ENCODE measurements at regions not wholly inside any gene's neighbourhood (a gene's known extent, or its start where the extent isn't known, plus 50 kb on each side); places are given as distances from the start of the nearest gene placed in this dataset.

GRCh38 chr10:36301539-36301938 lies 659.4 kb upstream of the FZD8 start:
- Histone ChIP-seq H3K4me1 (ENCODE audit: control insufficient read depth in 1 of 2, extremely low read depth in 1 of 2, insufficient read depth in 2 of 2, low read length in 2 of 2) (no peaks in the 10 kb centered on the region), H3K27me3 (replicated peaks in 1 of 2; ENCODE audit: control insufficient read depth in 2 of 2, extremely low read depth in 1 of 2, insufficient read depth in 2 of 2, low read length in 1 of 2) (no peaks in the 10 kb centered on the region), H3K36me3 (ENCODE audit: control insufficient read depth in 2 of 2, extremely low read depth in 1 of 2, insufficient read depth in 1 of 2, low read length in 1 of 2) (no peaks in the 10 kb centered on the region), H3K4me3 (ENCODE audit: control insufficient read depth in 1 of 2, extremely low read depth in 1 of 2, low read length in 1 of 2) (no peak overlapping the region), H3K9me3 (no peaks in the 10 kb centered on the region), H3K27ac (ENCODE audit: low read length) (no peak overlapping the region)
- H3K4me3 Mint-ChIP-seq: no peak overlapping the region
- no peaks in the 10 kb centered on the region for H3K36me3 Mint-ChIP-seq
- no peak for DNase-seq
- H3K27ac Mint-ChIP-seq: no peak overlapping the region
- peaks cover 4 to 9% (median 9%) of the 10 kb centered on the region in 3 donors for H3K9me3 Mint-ChIP-seq
- ChIA-PET POLR2A (no interaction called here), CTCF (no interaction called here)
- WGBS (ENCODE audit: insufficient coverage): no CpG with 5 or more reads among the region's 1 CpG
- no peaks in the 10 kb centered on the region for H3K4me1 Mint-ChIP-seq
- no peak for ATAC-seq (replicated peaks in 1 of 4)
- H3K27me3 Mint-ChIP-seq: no peaks in the 10 kb centered on the region

- no peak overlapping the region for H3K27ac ChIP-seq (ENCODE audit: low read length)
- ATAC-seq (replicated peaks in 1 of 4): no peak
- POLR2A ChIA-PET: no interaction called here
- no peaks in the 10 kb centered on the region for H3K4me1 Mint-ChIP-seq
- WGBS (ENCODE audit: insufficient coverage): 90% methylated on average over 2 of the region's 2 CpGs
- H3K4me3 Mint-ChIP-seq: no peak overlapping the region
- H3K27me3 ChIP-seq (replicated peaks in 1 of 2; ENCODE audit: control insufficient read depth in 2 of 2, extremely low read depth in 1 of 2, insufficient read depth in 2 of 2, low read length in 1 of 2): no peaks in the 10 kb centered on the region
- H3K4me1 ChIP-seq (ENCODE audit: control insufficient read depth in 1 of 2, extremely low read depth in 1 of 2, insufficient read depth in 2 of 2, low read length in 2 of 2): no peaks in the 10 kb centered on the region
- H3K36me3 Mint-ChIP-seq: no peaks in the 10 kb centered on the region
- H3K27me3 Mint-ChIP-seq: no peaks in the 10 kb centered on the region
- CTCF ChIA-PET: no interaction called here
- no peaks in the 10 kb centered on the region for H3K36me3 ChIP-seq (ENCODE audit: control insufficient read depth in 2 of 2, extremely low read depth in 1 of 2, insufficient read depth in 1 of 2, low read length in 1 of 2)
- H3K9me3 ChIP-seq: no peaks in the 10 kb centered on the region
- no peak overlapping the region for H3K27ac Mint-ChIP-seq
- no peak overlapping the region for H3K4me3 ChIP-seq (ENCODE audit: control insufficient read depth in 1 of 2, extremely low read depth in 1 of 2, low read length in 1 of 2)
- H3K9me3 Mint-ChIP-seq: peaks cover 3 to 9% (median 9%) of the 10 kb centered on the region in 3 donors
- DNase-seq: no peak
Observed at GRCh38 chr10:36301139-36301538, 659.0 kb upstream of the FZD8 start.

- H3K27me3 Mint-ChIP-seq: no peaks in the 10 kb centered on the region
- H3K4me3 Mint-ChIP-seq: no peak overlapping the region
- CTCF ChIA-PET: interaction anchor here in 1 of 2 donors (0.7 kb wide), 1 partner anchor 683 kb away, joined by 7 read pairs; no protein-coding TSS in a partner anchor
- no peaks in the 10 kb centered on the region for H3K4me1 ChIP-seq (ENCODE audit: control insufficient read depth in 1 of 2, extremely low read depth in 1 of 2, insufficient read depth in 2 of 2, low read length in 2 of 2)
- no peaks in the 10 kb centered on the region for H3K27me3 ChIP-seq (replicated peaks in 1 of 2; ENCODE audit: control insufficient read depth in 2 of 2, extremely low read depth in 1 of 2, insufficient read depth in 2 of 2, low read length in 1 of 2)
- no peaks in the 10 kb centered on the region for H3K4me1 Mint-ChIP-seq
- no peak overlapping the region for H3K27ac Mint-ChIP-seq
- peaks cover 5% of the 10 kb centered on the region for H3K9me3 ChIP-seq
- POLR2A ChIA-PET: no interaction called here
- DNase-seq (no peak), ATAC-seq (replicated peaks in 1 of 4) (no peak)
- H3K4me3 ChIP-seq (ENCODE audit: control insufficient read depth in 1 of 2, extremely low read depth in 1 of 2, low read length in 1 of 2): no peak overlapping the region
- H3K27ac ChIP-seq (ENCODE audit: low read length): no peak overlapping the region
- H3K36me3 Mint-ChIP-seq: no peaks in the 10 kb centered on the region
- no peaks in the 10 kb centered on the region for H3K36me3 ChIP-seq (ENCODE audit: control insufficient read depth in 2 of 2, extremely low read depth in 1 of 2, insufficient read depth in 1 of 2, low read length in 1 of 2)
- 86% methylated on average over 7 of the region's 14 CpGs for WGBS (ENCODE audit: insufficient coverage)
- H3K9me3 Mint-ChIP-seq: peaks cover 27 to 34% (median 28%) of the 10 kb centered on the region in 3 donors
Observed at GRCh38 chr10:36283827-36284226, 641.7 kb upstream of the FZD8 start.

- Mint-ChIP-seq H3K36me3 (no peaks in the 10 kb centered on the region), H3K4me1 (no peaks in the 10 kb centered on the region), H3K27ac (no peak overlapping the region), H3K4me3 (no peak overlapping the region), H3K27me3 (no peaks in the 10 kb centered on the region), H3K9me3 (peaks cover 19 to 33% (median 24%) of the 10 kb centered on the region in 3 donors)
- H3K27me3 ChIP-seq (replicated peaks in 1 of 2; ENCODE audit: control insufficient read depth in 2 of 2, extremely low read depth in 1 of 2, insufficient read depth in 2 of 2, low read length in 1 of 2): no peaks in the 10 kb centered on the region
- no peaks in the 10 kb centered on the region for H3K4me1 ChIP-seq (ENCODE audit: control insufficient read depth in 1 of 2, extremely low read depth in 1 of 2, insufficient read depth in 2 of 2, low read length in 2 of 2)
- H3K36me3 ChIP-seq (ENCODE audit: control insufficient read depth in 2 of 2, extremely low read depth in 1 of 2, insufficient read depth in 1 of 2, low read length in 1 of 2): no peaks in the 10 kb centered on the region
- H3K27ac ChIP-seq (ENCODE audit: low read length): no peak overlapping the region
- DNase-seq (no peak), ATAC-seq (replicated peaks in 1 of 4) (no peak)
- no peak overlapping the region for H3K4me3 ChIP-seq (ENCODE audit: control insufficient read depth in 1 of 2, extremely low read depth in 1 of 2, low read length in 1 of 2)
- WGBS (ENCODE audit: insufficient coverage): 66% methylated on average over 2 of the region's 3 CpGs
- ChIA-PET POLR2A (no interaction called here), CTCF (no interaction called here)
- H3K9me3 ChIP-seq: peaks cover 5% of the 10 kb centered on the region
Observed at GRCh38 chr10:36281831-36282331, 639.8 kb upstream of the FZD8 start.

- ChIA-PET POLR2A (no interaction called here), CTCF (no interaction called here)
- H3K4me1 Mint-ChIP-seq: no peaks in the 10 kb centered on the region
- no peak overlapping the region for H3K4me3 Mint-ChIP-seq
- DNase-seq (no peak), ATAC-seq (replicated peaks in 1 of 4) (no peak)
- H3K36me3 Mint-ChIP-seq: no peaks in the 10 kb centered on the region
- WGBS (ENCODE audit: insufficient coverage): 76% methylated on average over 3 of the region's 11 CpGs
- no peak overlapping the region for H3K27ac ChIP-seq (ENCODE audit: low read length)
- H3K27me3 ChIP-seq (replicated peaks in 1 of 2; ENCODE audit: control insufficient read depth in 2 of 2, extremely low read depth in 1 of 2, insufficient read depth in 2 of 2, low read length in 1 of 2): no peaks in the 10 kb centered on the region
- no peaks in the 10 kb centered on the region for H3K4me1 ChIP-seq (ENCODE audit: control insufficient read depth in 1 of 2, extremely low read depth in 1 of 2, insufficient read depth in 2 of 2, low read length in 2 of 2)
- H3K36me3 ChIP-seq (ENCODE audit: control insufficient read depth in 2 of 2, extremely low read depth in 1 of 2, insufficient read depth in 1 of 2, low read length in 1 of 2): no peaks in the 10 kb centered on the region
- peaks cover 17 to 31% (median 21%) of the 10 kb centered on the region in 3 donors for H3K9me3 Mint-ChIP-seq
- H3K27me3 Mint-ChIP-seq: no peaks in the 10 kb centered on the region
- no peak overlapping the region for H3K4me3 ChIP-seq (ENCODE audit: control insufficient read depth in 1 of 2, extremely low read depth in 1 of 2, low read length in 1 of 2)
- peaks cover 5% of the 10 kb centered on the region for H3K9me3 ChIP-seq
- no peak overlapping the region for H3K27ac Mint-ChIP-seq
Observed at GRCh38 chr10:36280890-36281499, 638.9 kb upstream of the FZD8 start.

GRCh38 chr10:36280321-36280741 lies 638.2 kb upstream of the FZD8 start:
- Histone ChIP-seq H3K36me3 (ENCODE audit: control insufficient read depth in 2 of 2, extremely low read depth in 1 of 2, insufficient read depth in 1 of 2, low read length in 1 of 2) (no peaks in the 10 kb centered on the region), H3K4me3 (ENCODE audit: control insufficient read depth in 1 of 2, extremely low read depth in 1 of 2, low read length in 1 of 2) (no peak overlapping the region), H3K27ac (ENCODE audit: low read length) (no peak overlapping the region), H3K27me3 (replicated peaks in 1 of 2; ENCODE audit: control insufficient read depth in 2 of 2, extremely low read depth in 1 of 2, insufficient read depth in 2 of 2, low read length in 1 of 2) (no peaks in the 10 kb centered on the region), H3K9me3 (peaks cover 5% of the 10 kb centered on the region), H3K4me1 (ENCODE audit: control insufficient read depth in 1 of 2, extremely low read depth in 1 of 2, insufficient read depth in 2 of 2, low read length in 2 of 2) (no peaks in the 10 kb centered on the region)
- WGBS (ENCODE audit: insufficient coverage): no CpG with 5 or more reads among the region's 1 CpG
- CTCF ChIA-PET: no interaction called here
- ATAC-seq (replicated peaks in 1 of 4) (no peak), DNase-seq (no peak)
- Mint-ChIP-seq H3K9me3 (peaks cover 17 to 30% (median 17%) of the 10 kb centered on the region in 3 donors), H3K4me1 (no peaks in the 10 kb centered on the region), H3K27me3 (no peaks in the 10 kb centered on the region), H3K36me3 (no peaks in the 10 kb centered on the region), H3K27ac (no peak overlapping the region), H3K4me3 (no peak overlapping the region)
- POLR2A ChIA-PET: no interaction called here

- CTCF ChIA-PET: no interaction called here
- H3K9me3 Mint-ChIP-seq: peaks cover 23 to 28% (median 27%) of the 10 kb centered on the region in 3 donors
Observed at GRCh38 chr10:36278176-36278575, 636.1 kb upstream of the FZD8 start.

More at GRCh38 chr10:36278176-36278575, 636.1 kb upstream of the FZD8 start:
- DNase-seq (no peak), ATAC-seq (replicated peaks in 1 of 4) (no peak)
- no peaks in the 10 kb centered on the region for H3K4me1 Mint-ChIP-seq
- Histone ChIP-seq H3K27ac (ENCODE audit: low read length) (no peak overlapping the region), H3K4me3 (ENCODE audit: control insufficient read depth in 1 of 2, extremely low read depth in 1 of 2, low read length in 1 of 2) (no peak overlapping the region), H3K9me3 (peaks cover 5% of the 10 kb centered on the region), H3K4me1 (ENCODE audit: control insufficient read depth in 1 of 2, extremely low read depth in 1 of 2, insufficient read depth in 2 of 2, low read length in 2 of 2) (no peaks in the 10 kb centered on the region), H3K36me3 (ENCODE audit: control insufficient read depth in 2 of 2, extremely low read depth in 1 of 2, insufficient read depth in 1 of 2, low read length in 1 of 2) (no peaks in the 10 kb centered on the region), H3K27me3 (replicated peaks in 1 of 2; ENCODE audit: control insufficient read depth in 2 of 2, extremely low read depth in 1 of 2, insufficient read depth in 2 of 2, low read length in 1 of 2) (no peaks in the 10 kb centered on the region)
- 80% methylated on average over 1 of the region's 3 CpGs for WGBS (ENCODE audit: insufficient coverage)
- H3K27ac Mint-ChIP-seq: no peak overlapping the region
- H3K36me3 Mint-ChIP-seq: no peaks in the 10 kb centered on the region
- H3K4me3 Mint-ChIP-seq: no peak overlapping the region
- H3K27me3 Mint-ChIP-seq: no peaks in the 10 kb centered on the region
- POLR2A ChIA-PET: no interaction called here
